Breast epithelium (tissue), 4 donors: ENCODE measurements at regions not wholly inside any gene's neighbourhood (a gene's known extent, or its start where the extent isn't known, plus 50 kb on each side); places are given as distances from the start of the nearest gene placed in this dataset.
"Not testable (repeated sequence)": the region's sequence is repeated elsewhere in the genome, so short reads cannot be mapped to it uniquely, and the experiment has no call there.

Experiments used
- DNase-seq, 2 donors: peaks; one replicate each; pipeline ENCODE4 v3.0.0-alpha.2; 2019; ENCODE audit warnings: low spot score in 2 of 2
- H3K27ac ChIP-seq, 2 donors: fragments of 200-600 bp; sonication (generic) in 1 of 2; one replicate each; pipeline ENCODE4 v1.5.1; 2016 to 2019; ENCODE audit warnings: mild to moderate bottlenecking in 1 of 2
- H3K27me3 ChIP-seq, 2 donors: fragments of 200-600 bp; sonication (generic) in 1 of 2; one replicate each; pipeline versions ENCODE4 v1.5.1 to v1.6.0; 2017 to 2019; ENCODE audit warnings: control low read depth in 1 of 2, mild to moderate bottlenecking in 1 of 2
- H3K36me3 ChIP-seq: fragments of 200-600 bp; one replicate; pipeline ENCODE4 v1.5.1; 2019
- H3K4me1 ChIP-seq, 2 donors: fragments of 200-600 bp; sonication (generic); one replicate each; pipeline ENCODE4 v1.5.1; 2016 to 2019; ENCODE audit warnings: control low read depth in 1 of 2
- H3K4me3 ChIP-seq, 3 donors: fragments of 200-600 bp; sonication (generic); 1 replicate in 2 of 3; 2 replicates in 1 of 3; pipeline ENCODE4 v1.5.1; 2016 to 2019; ENCODE audit warnings: mild to moderate bottlenecking in 3 of 3, moderate library complexity in 2 of 3
- H3K9me3 ChIP-seq, 2 donors: fragments of 200-600 bp; sonication (generic) in 1 of 2; one replicate each; pipeline ENCODE4 v1.5.1; 2016 to 2019; ENCODE audit warnings: control low read depth in 1 of 2
- CTCF ChIP-seq, 3 donors: fragments of 450-650 bp; IDR thresholded peaks; one replicate each; pipeline ENCODE4 v1.5.1; 2016 to 2017; ENCODE audit warnings: antibody characterized with exemption in 3 of 3, mild to moderate bottlenecking in 3 of 3, moderate library complexity in 3 of 3
- POLR2A ChIP-seq: fragments of 450-650 bp; IDR thresholded peaks from one replicate; pipeline ENCODE4 v1.6.1; 2016; ENCODE audit warnings: antibody characterized with exemption, mild to moderate bottlenecking, moderate library complexity
- POLR2AphosphoS5 ChIP-seq, 3 donors: sonication (generic); formaldehyde crosslinking; IDR thresholded peaks; one replicate each; pipeline ENCODE4 v1.6.1; 2017; ENCODE audit warnings: antibody characterized with exemption in 3 of 3
- intact Hi-C: fragments of 100-400 bp; cut with DNase I; formaldehyde crosslinking; loops from one replicate; pipeline ENCODE4 v1.15.1; 2023; ENCODE audit warnings: low total_unique reads

- intact Hi-C loops = no loop called here
- H3K27me3 ChIP-seq = peaks cover 0 to 37% of the 10 kb centered on the region in 2 donors
- no peak overlapping the region for H3K27ac ChIP-seq
- no peaks in the 10 kb centered on the region for H3K9me3 ChIP-seq
- no peak overlapping the region for H3K4me3 ChIP-seq
- no peak for DNase-seq
- no peaks in the 10 kb centered on the region for H3K4me1 ChIP-seq
- TF ChIP-seq POLR2A (no peak), POLR2AphosphoS5 (IDR thresholded peaks at IDR 0.05) (no peak), CTCF (IDR thresholded peaks at IDR 0.05) (no peak)
- H3K36me3 ChIP-seq = no peaks in the 10 kb centered on the region
These were observed 792.9 kb upstream of the HTR2C start for GRCh38 chrX:113790987-113791386.

GRCh38 chrX:113784754-113785153 lies 799.1 kb upstream of the HTR2C start:
- H3K36me3 ChIP-seq, H3K9me3 ChIP-seq, intact Hi-C loops, DNase-seq, H3K4me3 ChIP-seq, H3K4me1 ChIP-seq, H3K27ac ChIP-seq: not testable (repeated sequence)
- peaks cover 0 to 27% of the 10 kb centered on the region in 2 donors for H3K27me3 ChIP-seq

- Histone ChIP-seq H3K36me3 (no peaks in the 10 kb centered on the region), H3K27me3 (peaks cover 0 to 34% of the 10 kb centered on the region in 2 donors), H3K9me3 (no peaks in the 10 kb centered on the region), H3K27ac (no peak overlapping the region), H3K4me3 (no peak overlapping the region), H3K4me1 (no peaks in the 10 kb centered on the region)
- intact Hi-C loops = no loop called here
- DNase-seq = no peak
- TF ChIP-seq POLR2AphosphoS5 (IDR thresholded peaks at IDR 0.05) (no peak), POLR2A (no peak), CTCF (IDR thresholded peaks at IDR 0.05) (no peak)
These were observed 813.1 kb upstream of the HTR2C start for GRCh38 chrX:113770806-113771205.

- DNase-seq = no peak
- Histone ChIP-seq H3K9me3 (no peaks in the 10 kb centered on the region), H3K27ac (no peak overlapping the region), H3K36me3 (no peaks in the 10 kb centered on the region), H3K27me3 (peaks cover 0 to 27% of the 10 kb centered on the region in 2 donors), H3K4me3 (no peak overlapping the region), H3K4me1 (no peaks in the 10 kb centered on the region)
- intact Hi-C loops = no loop called here
- TF ChIP-seq POLR2AphosphoS5 (IDR thresholded peaks at IDR 0.05) (no peak), CTCF (IDR thresholded peaks at IDR 0.05) (no peak), POLR2A (no peak)
These were observed 813.8 kb upstream of the HTR2C start for GRCh38 chrX:113770071-113770470.

- Histone ChIP-seq H3K9me3 (peaks cover 0 to 9% of the 10 kb centered on the region in 2 donors), H3K27ac (no peak overlapping the region), H3K4me1 (no peaks in the 10 kb centered on the region), H3K27me3 (peaks cover 0 to 22% of the 10 kb centered on the region in 2 donors), H3K36me3 (no peaks in the 10 kb centered on the region), H3K4me3 (no peak overlapping the region)
- intact Hi-C loops = no loop called here
- no peak for DNase-seq
- TF ChIP-seq POLR2AphosphoS5 (IDR thresholded peaks at IDR 0.05) = no peak
- no peak for TF ChIP-seq POLR2A
These were observed 824.5 kb upstream of the HTR2C start for GRCh38 chrX:113759422-113759821.

GRCh38 chrX:113747274-113747973 lies 836.5 kb upstream of the HTR2C start:
- Histone ChIP-seq H3K36me3 (no peaks in the 10 kb centered on the region), H3K4me1 (no peaks in the 10 kb centered on the region), H3K9me3 (no peaks in the 10 kb centered on the region), H3K27ac (no peak overlapping the region), H3K27me3 (peaks cover 0 to 21% of the 10 kb centered on the region in 2 donors), H3K4me3 (no peak overlapping the region)
- TF ChIP-seq POLR2A (no peak), POLR2AphosphoS5 (IDR thresholded peaks at IDR 0.05) (no peak), CTCF (IDR thresholded peaks at IDR 0.05) (no peak)
- intact Hi-C loops = loop anchor here (10.0 kb wide), 1 partner anchor 1693 kb away; no protein-coding TSS in a partner anchor
- no peak for DNase-seq
